Loucy (cell line): ENCODE measurements at regions not wholly inside any gene's neighbourhood (a gene's known extent, or its start where the extent isn't known, plus 50 kb on each side); places are given as distances from the start of the nearest gene placed in this dataset.

Experiments used
- EZH2phosphoT487 ChIP-seq: fragments of 200-600 bp; IDR thresholded peaks from 2 replicates; pipeline ENCODE4 v1.6.1; 2018; ENCODE audit warnings: antibody characterized with exemption, mild to moderate bottlenecking, moderate library complexity, borderline replicate concordance
- TF ChIP-seq, protein P1 (sequence below): fragments of 200-600 bp; sonication (generic); conservative IDR thresholded peaks from 2 replicates; pipeline ENCODE4 v1.5.1; 2014; ENCODE audit warnings: mild to moderate bottlenecking, antibody characterized with exemption, low read length

- TF ChIP-seq EZH2phosphoT487, result no peak
- TF ChIP-seq, protein P1, sequence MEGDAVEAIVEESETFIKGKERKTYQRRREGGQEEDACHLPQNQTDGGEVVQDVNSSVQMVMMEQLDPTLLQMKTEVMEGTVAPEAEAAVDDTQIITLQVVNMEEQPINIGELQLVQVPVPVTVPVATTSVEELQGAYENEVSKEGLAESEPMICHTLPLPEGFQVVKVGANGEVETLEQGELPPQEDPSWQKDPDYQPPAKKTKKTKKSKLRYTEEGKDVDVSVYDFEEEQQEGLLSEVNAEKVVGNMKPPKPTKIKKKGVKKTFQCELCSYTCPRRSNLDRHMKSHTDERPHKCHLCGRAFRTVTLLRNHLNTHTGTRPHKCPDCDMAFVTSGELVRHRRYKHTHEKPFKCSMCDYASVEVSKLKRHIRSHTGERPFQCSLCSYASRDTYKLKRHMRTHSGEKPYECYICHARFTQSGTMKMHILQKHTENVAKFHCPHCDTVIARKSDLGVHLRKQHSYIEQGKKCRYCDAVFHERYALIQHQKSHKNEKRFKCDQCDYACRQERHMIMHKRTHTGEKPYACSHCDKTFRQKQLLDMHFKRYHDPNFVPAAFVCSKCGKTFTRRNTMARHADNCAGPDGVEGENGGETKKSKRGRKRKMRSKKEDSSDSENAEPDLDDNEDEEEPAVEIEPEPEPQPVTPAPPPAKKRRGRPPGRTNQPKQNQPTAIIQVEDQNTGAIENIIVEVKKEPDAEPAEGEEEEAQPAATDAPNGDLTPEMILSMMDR, result no peak
Measured at GRCh38 chr13:89803839-89804238, 1543.6 kb upstream of the MIR17HG start.
